K562 (cell line): ENCODE measurements at regions not wholly inside any gene's neighbourhood (a gene's known extent, or its start where the extent isn't known, plus 50 kb on each side); places are given as distances from the start of the nearest gene placed in this dataset.
A peak's percentile ranks its signal among the peaks of the same experiment; 100 is the strongest.

Source experiments
- CCAR2 ChIP-seq: fragments of 200-400 bp; formaldehyde crosslinking; IDR thresholded peaks from 2 replicates; pipeline ENCODE4 v1.6.1; 2017; ENCODE audit warnings: mild to moderate bottlenecking, low read depth, low read length
- DPF2 ChIP-seq: fragments of 450-650 bp; IDR thresholded peaks from 2 replicates; pipeline ENCODE4 v1.6.1; 2016
- ESRRA ChIP-seq: fragments of 450-650 bp; IDR thresholded peaks from 2 replicates; pipeline ENCODE4 v1.6.1; 2014; ENCODE audit warnings: low read depth, mild to moderate bottlenecking, moderate library complexity, borderline replicate concordance
- FOS ChIP-seq: IDR thresholded peaks from 3 replicates; pipeline ENCODE4 v1.6.1; 2011; ENCODE audit not compliant: insufficient read length; ENCODE audit errors: extremely low read depth
- FOXK2 ChIP-seq, 2 experiments: fragments of 450-650 bp; IDR thresholded peaks in 1 of 2; conservative IDR thresholded peaks in 1 of 2; 2 replicates each; pipeline ENCODE4 v1.6.1; 2016; ENCODE audit warnings: low read depth in 2 of 2, mild to moderate bottlenecking in 1 of 2
- JUNB ChIP-seq: fragments of 450-650 bp; formaldehyde crosslinking; conservative IDR thresholded peaks from 2 replicates; pipeline ENCODE4 v1.4.0; 2020; ENCODE audit warnings: mild to moderate bottlenecking
- JUND ChIP-seq, 2 experiments: IDR thresholded peaks; 2 replicates in 1 of 2; 3 replicates in 1 of 2; pipeline ENCODE4 v1.6.1; 2011; ENCODE audit warnings: borderline replicate concordance in 2 of 2, low read depth in 2 of 2, low read length in 2 of 2, improper control_type of control experiment in 1 of 2, missing biosample characterization in 1 of 2, missing genetic modification characterization in 1 of 2, missing genetic modification reagents in 1 of 2
- LEF1 ChIP-seq: fragments of 450-650 bp; IDR thresholded peaks from 2 replicates; pipeline ENCODE4 v1.6.1; 2016; ENCODE audit warnings: mild to moderate bottlenecking
- MAFG ChIP-seq: fragments of 450-650 bp; conservative IDR thresholded peaks from 2 replicates; pipeline ENCODE4 v1.6.1; 2016; ENCODE audit warnings: missing genetic modification characterization, missing compliant biosample characterization
- MLLT1 ChIP-seq, 2 experiments: fragments of 450-650 bp; IDR thresholded peaks; 2 replicates each; pipeline ENCODE4 v1.6.1; 2016
- PHB2 ChIP-seq: fragments of 450-650 bp; IDR thresholded peaks from 2 replicates; pipeline ENCODE4 v1.6.1; 2017; ENCODE audit warnings: low read depth
- PHTF2 ChIP-seq: fragments of 250-450 bp; sonication (Bioruptor Pico); IDR thresholded peaks from 2 replicates; pipeline ENCODE4 v1.5.0; 2021; ENCODE audit warnings: mild to moderate bottlenecking
- RAD21 ChIP-seq, 2 experiments: fragments of 250-450 bp in 1 of 2; fragments of 450-650 bp in 1 of 2; sonication (Bioruptor Pico) in 1 of 2; formaldehyde crosslinking in 1 of 2; IDR thresholded peaks in 1 of 2; conservative IDR thresholded peaks in 1 of 2; 2 replicates each; pipeline versions ENCODE4 v1.4.0 to v1.8.0; 2020 to 2022; ENCODE audit warnings: mild to moderate bottlenecking in 2 of 2, moderate library complexity in 1 of 2
- SMARCA5 ChIP-seq: fragments of 450-650 bp; IDR thresholded peaks from 2 replicates; pipeline ENCODE4 v1.6.1; 2016
- SREBF2 ChIP-seq: sonication (generic); formaldehyde crosslinking; IDR thresholded peaks from 2 replicates; pipeline ENCODE4 v1.4.0; 2020; ENCODE audit warnings: mild to moderate bottlenecking, missing genetic modification reagents
- ZBTB2 ChIP-seq: fragments of 450-650 bp; IDR thresholded peaks from 2 replicates; pipeline ENCODE4 v1.6.1; 2016; ENCODE audit warnings: antibody characterized with exemption
- ZBTB7A ChIP-seq: IDR thresholded peaks from 2 replicates; pipeline ENCODE4 v1.6.1; 2011; ENCODE audit warnings: low read depth, mild to moderate bottlenecking, low read length, moderate library complexity, borderline replicate concordance; ENCODE audit not compliant: control insufficient read depth
- ZNF253 ChIP-seq: fragments of 250-450 bp; sonication (Bioruptor Pico); conservative IDR thresholded peaks from 2 replicates; pipeline ENCODE4 v1.6.1; 2021; ENCODE audit warnings: mild to moderate bottlenecking
- ZNF316 ChIP-seq: fragments of 450-650 bp; IDR thresholded peaks from 2 replicates; pipeline ENCODE4 v1.6.1; 2016
- ZNF449 ChIP-seq: fragments of 250-450 bp; sonication (Bioruptor Pico); IDR thresholded peaks from 2 replicates; pipeline ENCODE4 v1.8.0; 2022; ENCODE audit warnings: moderate library complexity, mild to moderate bottlenecking, inconsistent platforms
- TF ChIP-seq, protein P1 (sequence below), 2 experiments: fragments of 450-650 bp in 1 of 2; sonication (generic) in 1 of 2; formaldehyde crosslinking; conservative IDR thresholded peaks; 2 replicates each; pipeline versions ENCODE4 v1.4.0 to v1.8.1; 2020 to 2022; ENCODE audit warnings: mild to moderate bottlenecking in 1 of 2, missing genetic modification reagents in 1 of 2

- TF ChIP-seq RAD21 (CRISPR knock-in tag; conservative IDR thresholded peaks at IDR 0.05 in 1 of 2, IDR thresholded peaks at IDR 0.05 in 1 of 2) (no peak), FOXK2 (conservative IDR thresholded peaks at IDR 0.05 in 1 of 2, IDR thresholded peaks at IDR 0.05 in 1 of 2; ENCODE audit: low read depth in 2 of 2) (0 out of 4 replicates have a peak, but pooled peaks of 1 of the 2 experiments have one; percentile 11), CCAR2 (no peak), SMARCA5 (no peak), SREBF2 (no peak), ZBTB2 (no peak), ZNF449 (CRISPR knock-in tag) (no peak), MAFG (tag) (no peak), ESRRA (peak; percentile 84; the same call in 1 of the 2 replicates), MLLT1 (IDR thresholded peaks at IDR 0.05) (0 out of 4 replicates have a peak, but pooled peaks of 1 of the 2 experiments have one; percentile 39), FOS (no peak), JUND (IDR thresholded peaks at IDR 0.05; ENCODE audit: borderline replicate concordance, low read depth, low read length) (0 out of 2 replicates have a peak, but pooled peaks have one; percentile 9), JUND (tag; IDR thresholded peaks at IDR 0.05; ENCODE audit: borderline replicate concordance, low read depth, low read length) (no peak; the same call in 2 of the 3 replicates), PHTF2 (CRISPR knock-in tag) (no peak), LEF1 (0 out of 2 replicates have a peak, but pooled peaks have one; percentile 56), DPF2 (peak; percentile 60), PHB2 (no peak), ZNF253 (CRISPR knock-in tag) (no peak), JUNB (CRISPR knock-in tag) (no peak), ZNF316 (peak; percentile 50), ZBTB7A (no peak)
- TF ChIP-seq, protein P1, sequence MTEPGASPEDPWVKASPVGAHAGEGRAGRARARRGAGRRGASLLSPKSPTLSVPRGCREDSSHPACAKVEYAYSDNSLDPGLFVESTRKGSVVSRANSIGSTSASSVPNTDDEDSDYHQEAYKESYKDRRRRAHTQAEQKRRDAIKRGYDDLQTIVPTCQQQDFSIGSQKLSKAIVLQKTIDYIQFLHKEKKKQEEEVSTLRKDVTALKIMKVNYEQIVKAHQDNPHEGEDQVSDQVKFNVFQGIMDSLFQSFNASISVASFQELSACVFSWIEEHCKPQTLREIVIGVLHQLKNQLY (CRISPR knock-in tag; conservative IDR thresholded peaks at IDR 0.05): no peak
Measured at GRCh38 chr2:230627806-230628724, 84.6 kb upstream of the CAB39 start (continued).
